WTC11 (cell line): ENCODE measurements at regions not wholly inside any gene's neighbourhood (a gene's known extent, or its start where the extent isn't known, plus 50 kb on each side); places are given as distances from the start of the nearest gene placed in this dataset.

Source experiments
- ATAC-seq: fragments of 200-7000 bp; cut with Tn5 transposase; 2 replicates; pipeline ENCODE4 v1.10.0; 2021; ENCODE audit warnings: mild to moderate bottlenecking, moderate library complexity
- CTCF ChIA-PET: fragments of 300-600 bp; sonication (Branson Sonifier 250); formaldehyde crosslinking; loops from one replicate; lab custom pipeline; 2021; ENCODE audit warnings: antibody characterized with exemption; lab: Charles Lee
- POLR2A ChIA-PET: fragments of 350-600 bp; sonication (Branson Sonifier 250); formaldehyde crosslinking; loops from one replicate; lab custom pipeline; 2021; ENCODE audit warnings: antibody characterized with exemption; lab: Charles Lee
- DNase-seq: peaks from one replicate; pipeline ENCODE4 v3.0.0; 2021; ENCODE audit warnings: low spot score
- H3K27ac Mint-ChIP-seq: 2 replicates; pipeline ENCODE4 v1.8.0; 2021; ENCODE audit warnings: mixed read lengths
- H3K27me3 Mint-ChIP-seq: 2 replicates; pipeline ENCODE4 v1.8.0; 2021; ENCODE audit warnings: low read depth, mild to moderate bottlenecking, moderate library complexity, mixed read lengths
- H3K36me3 Mint-ChIP-seq: 2 replicates; pipeline ENCODE4 v1.8.0; 2021; ENCODE audit warnings: mixed read lengths
- H3K4me1 Mint-ChIP-seq: 2 replicates; pipeline ENCODE4 v1.8.0; 2022; ENCODE audit warnings: mixed read lengths
- H3K4me3 Mint-ChIP-seq: 2 replicates; pipeline ENCODE4 v1.8.0; 2021; ENCODE audit warnings: mild to moderate bottlenecking, moderate library complexity, mixed read lengths
- H3K9me3 Mint-ChIP-seq: 2 replicates; pipeline ENCODE4 v1.8.0; 2021; ENCODE audit warnings: mixed read lengths
- AR ChIP-seq: fragments of 250-450 bp; sonication (Bioruptor Pico); IDR thresholded peaks from 2 replicates; pipeline ENCODE4 v1.9.0; 2021; ENCODE audit warnings: mild to moderate bottlenecking
- ATF1 ChIP-seq: sonication (generic); formaldehyde crosslinking; IDR thresholded peaks from 2 replicates; pipeline ENCODE4 v1.8.1; 2023; ENCODE audit warnings: mild to moderate bottlenecking, moderate library complexity, missing genetic modification reagents
- FOXP1 ChIP-seq: sonication (generic); formaldehyde crosslinking; IDR thresholded peaks from 2 replicates; pipeline ENCODE4 v1.8.0; 2022; ENCODE audit warnings: missing genetic modification reagents, mild to moderate bottlenecking, moderate library complexity, borderline replicate concordance
- IRF2 ChIP-seq: sonication (generic); formaldehyde crosslinking; IDR thresholded peaks from 2 replicates; pipeline ENCODE4 v1.8.0; 2022; ENCODE audit warnings: low read depth, missing genetic modification reagents, borderline replicate concordance
- NFE2L1 ChIP-seq: sonication (generic); formaldehyde crosslinking; IDR thresholded peaks from 2 replicates; pipeline ENCODE4 v1.8.1; 2023; ENCODE audit warnings: missing genetic modification reagents
- RELA ChIP-seq: sonication (generic); formaldehyde crosslinking; IDR thresholded peaks from 2 replicates; pipeline ENCODE4 v1.8.1; 2022; ENCODE audit warnings: missing genetic modification reagents, mild to moderate bottlenecking, borderline replicate concordance
- RORB ChIP-seq: fragments of 250-450 bp; sonication (Bioruptor Pico); IDR thresholded peaks from 2 replicates; pipeline ENCODE4 v1.9.0; 2021; ENCODE audit warnings: mild to moderate bottlenecking
- SMAD4 ChIP-seq: sonication (generic); formaldehyde crosslinking; IDR thresholded peaks from 2 replicates; pipeline ENCODE4 v1.8.0; 2022; ENCODE audit warnings: mild to moderate bottlenecking, missing genetic modification reagents
- SP1 ChIP-seq: sonication (generic); formaldehyde crosslinking; conservative IDR thresholded peaks from 2 replicates; pipeline ENCODE4 v1.8.1; 2022; ENCODE audit warnings: missing genetic modification reagents
- TEAD1 ChIP-seq: sonication (generic); formaldehyde crosslinking; IDR thresholded peaks from 2 replicates; pipeline ENCODE4 v1.8.0; 2022; ENCODE audit warnings: mild to moderate bottlenecking, missing genetic modification reagents
- TEAD4 ChIP-seq: sonication (generic); formaldehyde crosslinking; IDR thresholded peaks from 2 replicates; pipeline ENCODE4 v1.8.0; 2022; ENCODE audit warnings: mild to moderate bottlenecking, missing genetic modification reagents
- ZBTB21 ChIP-seq: sonication (generic); formaldehyde crosslinking; IDR thresholded peaks from 2 replicates; pipeline ENCODE4 v1.8.1; 2023; ENCODE audit warnings: mild to moderate bottlenecking, missing genetic modification reagents, borderline replicate concordance
- ZNF423 ChIP-seq: fragments of 250-450 bp; sonication (Bioruptor Pico); IDR thresholded peaks from 2 replicates; pipeline ENCODE4 v2.1.2; 2022; ENCODE audit warnings: mild to moderate bottlenecking, moderate library complexity
- ZNF512 ChIP-seq: sonication (generic); formaldehyde crosslinking; IDR thresholded peaks from 2 replicates; pipeline ENCODE4 v1.8.1; 2022; ENCODE audit warnings: missing genetic modification reagents, borderline replicate concordance
- TF ChIP-seq, protein P1 (sequence below): sonication (generic); formaldehyde crosslinking; IDR thresholded peaks from 2 replicates; pipeline ENCODE4 v1.8.0; 2022; ENCODE audit warnings: missing genetic modification reagents
- TF ChIP-seq, protein P2 (sequence below): fragments of 250-450 bp; sonication (Bioruptor Pico); IDR thresholded peaks from 2 replicates; pipeline ENCODE4 v1.8.0; 2021; ENCODE audit warnings: mild to moderate bottlenecking
- TF ChIP-seq, protein P3 (sequence below): fragments of 200-600 bp; IDR thresholded peaks from 2 replicates; pipeline ENCODE4 v1.8.0; 2022; ENCODE audit warnings: antibody characterized with exemption
- TF ChIP-seq, protein P4 (sequence below): fragments of 250-450 bp; sonication (Bioruptor Pico); conservative IDR thresholded peaks from 2 replicates; pipeline ENCODE4 v1.9.0; 2021; ENCODE audit warnings: mild to moderate bottlenecking
- TF ChIP-seq, protein P5 (sequence below): sonication (generic); formaldehyde crosslinking; IDR thresholded peaks from 2 replicates; pipeline ENCODE4 v1.8.1; 2022; ENCODE audit warnings: mild to moderate bottlenecking, missing genetic modification reagents, moderate library complexity, borderline replicate concordance
- TF ChIP-seq, protein P6 (sequence below): sonication (generic); formaldehyde crosslinking; IDR thresholded peaks from 2 replicates; pipeline ENCODE4 v1.8.0; 2023; ENCODE audit warnings: missing genetic modification reagents

DNA sequence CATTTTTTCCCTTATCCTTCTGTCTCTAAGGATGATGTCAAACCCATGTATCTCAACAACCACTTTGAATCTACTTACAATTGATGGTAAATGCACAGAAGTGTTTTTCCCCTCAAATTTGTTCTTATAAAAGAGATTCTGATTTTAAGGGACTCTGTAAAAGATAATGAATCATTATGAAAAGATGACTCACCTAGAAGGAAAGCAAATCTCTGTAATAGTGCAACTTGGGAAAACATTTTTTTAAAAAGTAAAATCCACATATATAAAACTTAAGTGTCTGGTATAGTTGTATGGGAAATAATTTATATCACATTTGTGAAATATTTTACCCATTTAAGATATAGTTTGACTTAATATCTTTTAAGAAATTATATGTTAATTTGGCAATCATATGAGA is 137.0 kb downstream of the TINAG start (continued):
- TF ChIP-seq, protein P1, sequence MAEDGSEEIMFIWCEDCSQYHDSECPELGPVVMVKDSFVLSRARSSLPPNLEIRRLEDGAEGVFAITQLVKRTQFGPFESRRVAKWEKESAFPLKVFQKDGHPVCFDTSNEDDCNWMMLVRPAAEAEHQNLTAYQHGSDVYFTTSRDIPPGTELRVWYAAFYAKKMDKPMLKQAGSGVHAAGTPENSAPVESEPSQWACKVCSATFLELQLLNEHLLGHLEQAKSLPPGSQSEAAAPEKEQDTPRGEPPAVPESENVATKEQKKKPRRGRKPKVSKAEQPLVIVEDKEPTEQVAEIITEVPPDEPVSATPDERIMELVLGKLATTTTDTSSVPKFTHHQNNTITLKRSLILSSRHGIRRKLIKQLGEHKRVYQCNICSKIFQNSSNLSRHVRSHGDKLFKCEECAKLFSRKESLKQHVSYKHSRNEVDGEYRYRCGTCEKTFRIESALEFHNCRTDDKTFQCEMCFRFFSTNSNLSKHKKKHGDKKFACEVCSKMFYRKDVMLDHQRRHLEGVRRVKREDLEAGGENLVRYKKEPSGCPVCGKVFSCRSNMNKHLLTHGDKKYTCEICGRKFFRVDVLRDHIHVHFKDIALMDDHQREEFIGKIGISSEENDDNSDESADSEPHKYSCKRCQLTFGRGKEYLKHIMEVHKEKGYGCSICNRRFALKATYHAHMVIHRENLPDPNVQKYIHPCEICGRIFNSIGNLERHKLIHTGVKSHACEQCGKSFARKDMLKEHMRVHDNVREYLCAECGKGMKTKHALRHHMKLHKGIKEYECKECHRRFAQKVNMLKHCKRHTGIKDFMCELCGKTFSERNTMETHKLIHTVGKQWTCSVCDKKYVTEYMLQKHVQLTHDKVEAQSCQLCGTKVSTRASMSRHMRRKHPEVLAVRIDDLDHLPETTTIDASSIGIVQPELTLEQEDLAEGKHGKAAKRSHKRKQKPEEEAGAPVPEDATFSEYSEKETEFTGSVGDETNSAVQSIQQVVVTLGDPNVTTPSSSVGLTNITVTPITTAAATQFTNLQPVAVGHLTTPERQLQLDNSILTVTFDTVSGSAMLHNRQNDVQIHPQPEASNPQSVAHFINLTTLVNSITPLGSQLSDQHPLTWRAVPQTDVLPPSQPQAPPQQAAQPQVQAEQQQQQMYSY (CRISPR knock-in tag), result no peak
- TF ChIP-seq ATF1 (CRISPR knock-in tag) (no peak), SMAD4 (CRISPR knock-in tag) (no peak), TEAD1 (CRISPR knock-in tag) (no peak), ZNF512 (CRISPR knock-in tag) (no peak)
- TF ChIP-seq, protein P2, sequence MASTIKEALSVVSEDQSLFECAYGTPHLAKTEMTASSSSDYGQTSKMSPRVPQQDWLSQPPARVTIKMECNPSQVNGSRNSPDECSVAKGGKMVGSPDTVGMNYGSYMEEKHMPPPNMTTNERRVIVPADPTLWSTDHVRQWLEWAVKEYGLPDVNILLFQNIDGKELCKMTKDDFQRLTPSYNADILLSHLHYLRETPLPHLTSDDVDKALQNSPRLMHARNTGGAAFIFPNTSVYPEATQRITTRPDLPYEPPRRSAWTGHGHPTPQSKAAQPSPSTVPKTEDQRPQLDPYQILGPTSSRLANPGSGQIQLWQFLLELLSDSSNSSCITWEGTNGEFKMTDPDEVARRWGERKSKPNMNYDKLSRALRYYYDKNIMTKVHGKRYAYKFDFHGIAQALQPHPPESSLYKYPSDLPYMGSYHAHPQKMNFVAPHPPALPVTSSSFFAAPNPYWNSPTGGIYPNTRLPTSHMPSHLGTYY, result no peak
- TF ChIP-seq, all 79 proteins: peak for 0

GRCh38 chr6:54448617-54449016 is 140.4 kb downstream of the TINAG start:
- no peak for DNase-seq
- Mint-ChIP-seq H3K9me3 (peaks cover 25% of the 10 kb centered on the region), H3K36me3 (peaks cover 16% of the 10 kb centered on the region), H3K4me3 (no peak overlapping the region), H3K27ac (no peak overlapping the region), H3K27me3 (no peaks in the 10 kb centered on the region)
- POLR2A ChIA-PET, result no interaction called here
- TF ChIP-seq FOXP1, result no peak
- TF ChIP-seq, protein P3, sequence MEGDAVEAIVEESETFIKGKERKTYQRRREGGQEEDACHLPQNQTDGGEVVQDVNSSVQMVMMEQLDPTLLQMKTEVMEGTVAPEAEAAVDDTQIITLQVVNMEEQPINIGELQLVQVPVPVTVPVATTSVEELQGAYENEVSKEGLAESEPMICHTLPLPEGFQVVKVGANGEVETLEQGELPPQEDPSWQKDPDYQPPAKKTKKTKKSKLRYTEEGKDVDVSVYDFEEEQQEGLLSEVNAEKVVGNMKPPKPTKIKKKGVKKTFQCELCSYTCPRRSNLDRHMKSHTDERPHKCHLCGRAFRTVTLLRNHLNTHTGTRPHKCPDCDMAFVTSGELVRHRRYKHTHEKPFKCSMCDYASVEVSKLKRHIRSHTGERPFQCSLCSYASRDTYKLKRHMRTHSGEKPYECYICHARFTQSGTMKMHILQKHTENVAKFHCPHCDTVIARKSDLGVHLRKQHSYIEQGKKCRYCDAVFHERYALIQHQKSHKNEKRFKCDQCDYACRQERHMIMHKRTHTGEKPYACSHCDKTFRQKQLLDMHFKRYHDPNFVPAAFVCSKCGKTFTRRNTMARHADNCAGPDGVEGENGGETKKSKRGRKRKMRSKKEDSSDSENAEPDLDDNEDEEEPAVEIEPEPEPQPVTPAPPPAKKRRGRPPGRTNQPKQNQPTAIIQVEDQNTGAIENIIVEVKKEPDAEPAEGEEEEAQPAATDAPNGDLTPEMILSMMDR, result no peak
- TF ChIP-seq, protein P4, sequence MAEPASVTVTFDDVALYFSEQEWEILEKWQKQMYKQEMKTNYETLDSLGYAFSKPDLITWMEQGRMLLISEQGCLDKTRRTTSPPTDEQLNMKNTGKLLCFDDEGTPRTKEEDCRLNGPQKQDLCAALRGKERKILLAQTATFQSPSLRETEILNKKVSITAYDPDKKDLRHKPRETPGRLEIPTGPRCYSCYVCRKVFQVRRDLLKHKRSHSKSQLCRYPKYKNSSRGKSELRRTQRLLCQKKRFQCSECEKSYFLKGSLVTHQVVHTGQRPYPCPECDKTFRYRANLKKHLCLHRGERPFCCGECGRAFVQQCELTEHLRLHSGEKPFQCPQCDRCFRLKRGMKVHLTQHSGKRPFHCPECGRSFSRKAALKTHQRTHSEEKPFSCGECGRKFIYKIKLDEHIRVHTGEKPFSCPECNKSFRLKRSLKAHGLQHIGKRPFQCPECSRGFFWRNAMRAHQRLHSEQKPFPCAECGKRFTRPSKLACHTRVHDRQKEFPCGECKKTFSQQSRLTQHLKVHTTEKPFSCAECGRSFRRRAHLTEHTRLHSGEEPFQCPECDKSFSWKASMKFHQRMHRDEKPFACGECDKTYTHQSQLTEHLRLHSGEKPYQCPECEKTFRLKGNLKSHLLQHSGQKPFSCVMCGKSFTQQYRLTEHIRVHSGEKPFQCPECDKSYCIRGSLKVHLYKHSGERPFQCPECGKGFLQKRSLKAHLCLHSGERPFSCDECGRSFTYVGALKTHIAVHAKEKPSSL (CRISPR knock-in tag), result no peak
- no peak for TF ChIP-seq RORB
- TF ChIP-seq SP1, result no peak
- TF ChIP-seq NFE2L1 (CRISPR knock-in tag), result no peak
- TF ChIP-seq, all 79 proteins: peak for 0
- no peaks in the 10 kb centered on the region for H3K4me1 Mint-ChIP-seq
- ATAC-seq, result no peak
- CTCF ChIA-PET, result no interaction called here

DNA sequence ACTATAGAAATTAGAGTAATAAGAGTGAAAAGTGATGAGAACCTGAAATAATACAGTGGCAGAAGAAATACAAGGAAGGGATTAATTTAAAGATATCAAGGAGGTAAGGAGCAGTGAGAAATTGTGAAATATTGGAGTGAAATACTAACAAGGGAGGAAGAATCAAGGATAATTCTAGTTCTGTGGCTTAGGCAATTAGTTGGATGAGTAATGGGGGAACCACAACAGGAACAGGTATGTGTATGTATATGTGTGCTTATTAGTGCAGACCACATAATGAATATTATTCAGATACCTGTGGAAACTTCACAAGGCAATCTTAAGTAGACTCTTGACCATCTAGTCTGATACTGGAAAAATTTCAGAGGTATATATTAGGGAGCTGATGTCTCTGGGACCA is 143.3 kb downstream of the TINAG start:
- Mint-ChIP-seq H3K4me1 (no peaks in the 10 kb centered on the region), H3K27me3 (no peaks in the 10 kb centered on the region), H3K27ac (no peak overlapping the region), H3K4me3 (no peak overlapping the region), H3K9me3 (peaks cover 26% of the 10 kb centered on the region), H3K36me3 (peaks cover 16% of the 10 kb centered on the region)
- no peak for ATAC-seq
- no peak for DNase-seq
- ChIA-PET POLR2A (no interaction called here), CTCF (no interaction called here)
- TF ChIP-seq RELA (CRISPR knock-in tag) (no peak), AR (CRISPR knock-in tag) (no peak), ZNF423 (no peak), TEAD4 (CRISPR knock-in tag) (no peak), ZBTB21 (CRISPR knock-in tag) (no peak), IRF2 (CRISPR knock-in tag) (no peak)
- TF ChIP-seq, protein P5, sequence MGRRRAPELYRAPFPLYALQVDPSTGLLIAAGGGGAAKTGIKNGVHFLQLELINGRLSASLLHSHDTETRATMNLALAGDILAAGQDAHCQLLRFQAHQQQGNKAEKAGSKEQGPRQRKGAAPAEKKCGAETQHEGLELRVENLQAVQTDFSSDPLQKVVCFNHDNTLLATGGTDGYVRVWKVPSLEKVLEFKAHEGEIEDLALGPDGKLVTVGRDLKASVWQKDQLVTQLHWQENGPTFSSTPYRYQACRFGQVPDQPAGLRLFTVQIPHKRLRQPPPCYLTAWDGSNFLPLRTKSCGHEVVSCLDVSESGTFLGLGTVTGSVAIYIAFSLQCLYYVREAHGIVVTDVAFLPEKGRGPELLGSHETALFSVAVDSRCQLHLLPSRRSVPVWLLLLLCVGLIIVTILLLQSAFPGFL (CRISPR knock-in tag), result no peak
- TF ChIP-seq, protein P6, sequence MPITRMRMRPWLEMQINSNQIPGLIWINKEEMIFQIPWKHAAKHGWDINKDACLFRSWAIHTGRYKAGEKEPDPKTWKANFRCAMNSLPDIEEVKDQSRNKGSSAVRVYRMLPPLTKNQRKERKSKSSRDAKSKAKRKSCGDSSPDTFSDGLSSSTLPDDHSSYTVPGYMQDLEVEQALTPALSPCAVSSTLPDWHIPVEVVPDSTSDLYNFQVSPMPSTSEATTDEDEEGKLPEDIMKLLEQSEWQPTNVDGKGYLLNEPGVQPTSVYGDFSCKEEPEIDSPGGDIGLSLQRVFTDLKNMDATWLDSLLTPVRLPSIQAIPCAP (CRISPR knock-in tag), result no peak
